H9 (cell line): ENCODE measurements at regions not wholly inside any gene's neighbourhood (a gene's known extent, or its start where the extent isn't known, plus 50 kb on each side); places are given as distances from the start of the nearest gene placed in this dataset.

Source experiments
- DNase-seq: peaks from one replicate; pipeline ENCODE4 v3.0.0-alpha.2; 2017
- H2AFZ ChIP-seq: one replicate; pipeline ENCODE4 v1.6.1; 2013; ENCODE audit warnings: mild to moderate bottlenecking, low read length, control low read depth, moderate library complexity
- H2AK5ac ChIP-seq: 2 replicates; pipeline ENCODE4 v1.6.1; 2013; ENCODE audit warnings: low read length, control low read depth, mixed read lengths; ENCODE audit not compliant: insufficient read length
- H2BK120ac ChIP-seq: one replicate; pipeline ENCODE4 v1.6.1; 2013; ENCODE audit warnings: low read depth, mild to moderate bottlenecking, low read length, control low read depth, inconsistent platforms; ENCODE audit not compliant: poor library complexity, severe bottlenecking
- H2BK12ac ChIP-seq: 2 replicates; pipeline ENCODE4 v1.6.1; 2013; ENCODE audit warnings: low read length, control low read depth, mixed read lengths, low read depth; ENCODE audit not compliant: insufficient read length
- H2BK15ac ChIP-seq: 2 replicates; pipeline ENCODE4 v1.6.1; 2013; ENCODE audit warnings: low read depth, low read length, control low read depth
- H2BK20ac ChIP-seq: one replicate; pipeline ENCODE4 v1.6.1; 2013; ENCODE audit warnings: low read depth, mild to moderate bottlenecking, low read length, control low read depth, inconsistent platforms; ENCODE audit not compliant: poor library complexity, severe bottlenecking
- H2BK5ac ChIP-seq: 2 replicates; pipeline ENCODE4 v1.6.1; 2013; ENCODE audit warnings: low read length, control low read depth, mixed read lengths; ENCODE audit not compliant: insufficient read length
- H3K14ac ChIP-seq: 2 replicates; pipeline ENCODE4 v1.6.1; 2013; ENCODE audit warnings: low read length, control low read depth; ENCODE audit not compliant: insufficient read depth
- H3K18ac ChIP-seq: 2 replicates; pipeline ENCODE4 v1.6.1; 2013; ENCODE audit warnings: low read depth, mild to moderate bottlenecking, mixed read lengths, low read length, control low read depth; ENCODE audit not compliant: insufficient read length
- H3K23ac ChIP-seq: 2 replicates; pipeline ENCODE4 v1.6.1; 2013; ENCODE audit warnings: low read length, control low read depth, mixed read lengths, low read depth; ENCODE audit not compliant: insufficient read length
- H3K23me2 ChIP-seq: 2 replicates; pipeline ENCODE4 v1.6.1; 2013; ENCODE audit warnings: low read depth, mild to moderate bottlenecking, mixed read lengths, low read length, control low read depth; ENCODE audit not compliant: insufficient read length, poor library complexity, severe bottlenecking
- H3K27ac ChIP-seq: 2 replicates; pipeline ENCODE4 v1.5.1; 2013; ENCODE audit warnings: low read length, control low read depth, mixed read lengths, low read depth; ENCODE audit not compliant: insufficient read length
- H3K27me3 ChIP-seq: 2 replicates; pipeline ENCODE4 v1.6.1; 2013; ENCODE audit warnings: low read length, control low read depth, inconsistent platforms; ENCODE audit not compliant: insufficient read depth
- H3K4ac ChIP-seq: 2 replicates; pipeline ENCODE4 v1.6.1; 2013; ENCODE audit warnings: low read depth, mild to moderate bottlenecking, control low read depth, inconsistent platforms, low read length, moderate library complexity
- H3K4me1 ChIP-seq: 2 replicates; pipeline ENCODE4 v1.6.1; 2013; ENCODE audit warnings: low read length, control low read depth, inconsistent platforms; ENCODE audit not compliant: insufficient read depth
- H3K4me2 ChIP-seq: 2 replicates; pipeline ENCODE4 v1.6.1; 2013; ENCODE audit warnings: low read length, control low read depth, mixed read lengths; ENCODE audit not compliant: insufficient read length, insufficient read depth
- H3K56ac ChIP-seq: 2 replicates; pipeline ENCODE4 v1.6.1; 2013; ENCODE audit warnings: low read depth, mild to moderate bottlenecking, mixed read lengths, low read length, control low read depth; ENCODE audit not compliant: insufficient read length
- H3K79me1 ChIP-seq: 2 replicates; pipeline ENCODE4 v1.6.1; 2013; ENCODE audit warnings: low read depth, mild to moderate bottlenecking, moderate library complexity, low read length, control low read depth, inconsistent platforms; ENCODE audit not compliant: insufficient read depth, poor library complexity, severe bottlenecking
- H3K79me2 ChIP-seq: 2 replicates; pipeline ENCODE4 v1.6.1; 2013; ENCODE audit warnings: low read length, control low read depth, inconsistent platforms; ENCODE audit not compliant: insufficient read depth
- H3K9ac ChIP-seq: 2 replicates; pipeline ENCODE4 v1.6.1; 2013; ENCODE audit warnings: low read length, control low read depth, mixed read lengths; ENCODE audit not compliant: insufficient read length; ENCODE audit errors: extremely low read depth
- H3K9me3 ChIP-seq: one replicate; pipeline ENCODE4 v1.6.1; 2013; ENCODE audit warnings: low read depth, low read length, inconsistent platforms; ENCODE audit not compliant: control insufficient read depth
- H3T11ph ChIP-seq: one replicate; pipeline ENCODE4 v1.6.1; 2013; ENCODE audit warnings: mild to moderate bottlenecking, low read length, control low read depth, inconsistent platforms
- H4K20me1 ChIP-seq: one replicate; pipeline ENCODE4 v1.6.1; 2013; ENCODE audit not compliant: control insufficient read depth, insufficient read length, insufficient read depth
- H4K5ac ChIP-seq: 2 replicates; pipeline ENCODE4 v1.6.1; 2013; ENCODE audit warnings: low read depth, mild to moderate bottlenecking, mixed read lengths, low read length, control low read depth; ENCODE audit not compliant: insufficient read length
- H4K8ac ChIP-seq: replicated peaks from 2 replicates; pipeline ENCODE4 v1.6.1; 2013; ENCODE audit warnings: low read length, control low read depth, mixed read lengths, low read depth; ENCODE audit not compliant: insufficient read length
- H4K91ac ChIP-seq: 2 replicates; pipeline ENCODE4 v1.6.1; 2013; ENCODE audit warnings: low read depth, mild to moderate bottlenecking, moderate library complexity, mixed read lengths, low read length, control low read depth; ENCODE audit not compliant: insufficient read length
- H3K27ac Mint-ChIP-seq, 3 experiments: 2 replicates in 2 of 3; 3 replicates in 1 of 3; pipeline ENCODE4 v1.8.0; 2020 to 2021; ENCODE audit warnings: mixed read lengths in 3 of 3, mild to moderate bottlenecking in 1 of 3, moderate library complexity in 1 of 3
- H3K27me3 Mint-ChIP-seq: 2 replicates; pipeline ENCODE4 v1.8.0; 2021; ENCODE audit warnings: low read depth, mild to moderate bottlenecking, moderate library complexity, mixed read lengths
- H3K36me3 Mint-ChIP-seq, 3 experiments: 2 replicates in 2 of 3; 3 replicates in 1 of 3; pipeline ENCODE4 v1.8.0; 2020 to 2021; ENCODE audit warnings: low read depth in 3 of 3, mixed read lengths in 3 of 3; ENCODE audit not compliant: insufficient read depth in 1 of 3
- H3K4me1 Mint-ChIP-seq, 2 experiments: 2 replicates each; pipeline ENCODE4 v1.8.0; 2020; ENCODE audit warnings: mixed read lengths in 2 of 2
- H3K4me3 Mint-ChIP-seq, 2 experiments: 2 replicates in 1 of 2; 3 replicates in 1 of 2; pipeline ENCODE4 v1.8.0; 2020 to 2021; ENCODE audit warnings: mild to moderate bottlenecking in 2 of 2, mixed read lengths in 2 of 2, moderate library complexity in 1 of 2
- H3K9me3 Mint-ChIP-seq, 2 experiments: 2 replicates in 1 of 2; 3 replicates in 1 of 2; pipeline ENCODE4 v1.8.0; 2020; ENCODE audit warnings: mild to moderate bottlenecking in 2 of 2, mixed read lengths in 2 of 2, moderate library complexity in 1 of 2
- CTCF ChIP-seq: fragments of 200-600 bp; sonication (generic); conservative IDR thresholded peaks from 3 replicates; pipeline ENCODE4 v1.8.0; 2021; ENCODE audit warnings: antibody characterized with exemption, mild to moderate bottlenecking
- WGBS: extraction: QIAGEN DNeasy Blood & Tissue Kit; methylation state at CpG from one replicate; pipeline ENCODE4 v1.1.7; 2013; ENCODE audit warnings: missing lambda C conversion rate, low lambda C conversion rate, mixed read lengths; ENCODE audit not compliant: insufficient read length; ENCODE audit errors: extremely low coverage; 5-methylcytosine and 5-hydroxymethylcytosine counted together

GRCh38 chr15:93759629-93760028 is 471.7 kb upstream of the MCTP2 start:
- H2BK15ac ChIP-seq, result no peak overlapping the region
- DNase-seq, result no peak
- H3K4me1 ChIP-seq, result no peaks in the 10 kb centered on the region
- no peak overlapping the region for H2BK5ac ChIP-seq
- no peak overlapping the region for H3K9ac ChIP-seq
- no peaks in the 10 kb centered on the region for H3K23me2 ChIP-seq
- no peak overlapping the region for H4K5ac ChIP-seq
- no peak overlapping the region for H2AK5ac ChIP-seq
- WGBS, result no CpG with 5 or more reads among the region's 3 CpGs
- H3K79me1 ChIP-seq, result no peaks in the 10 kb centered on the region
- H3K56ac ChIP-seq, result no peak overlapping the region
- Mint-ChIP-seq H3K4me1 (peaks cover 2 to 5% of the 10 kb centered on the region in 2 experiments; a peak in 3 of 4 replicates), H3K27ac (no peak overlapping the region), H3K4me3 (no peak overlapping the region), H3K9me3 (peaks cover 3% of the 10 kb centered on the region in 2 experiments; a peak in 3 of 5 replicates), H3K36me3 (no peaks in the 10 kb centered on the region; a peak in 1 of 7 replicates), H3K27me3 (no peaks in the 10 kb centered on the region)
- no peak overlapping the region for H3K23ac ChIP-seq
- H3K9me3 ChIP-seq, result no peaks in the 10 kb centered on the region
- H3K4ac ChIP-seq, result no peak overlapping the region
- no peaks in the 10 kb centered on the region for H4K20me1 ChIP-seq
- H2AFZ ChIP-seq, result no peak overlapping the region
- H3K18ac ChIP-seq, result no peak overlapping the region
- no peaks in the 10 kb centered on the region for H3K79me2 ChIP-seq
- no peak overlapping the region for H4K8ac ChIP-seq
- no peak overlapping the region for H2BK12ac ChIP-seq
- no peak for TF ChIP-seq CTCF
- no peak overlapping the region for H4K91ac ChIP-seq
- H3K27ac ChIP-seq, result no peak overlapping the region
- no peak overlapping the region for H3K4me2 ChIP-seq
- H2BK120ac ChIP-seq, result no peak overlapping the region
- no peak overlapping the region for H2BK20ac ChIP-seq
- H3T11ph ChIP-seq, result no peak overlapping the region
- no peaks in the 10 kb centered on the region for H3K27me3 ChIP-seq
- H3K14ac ChIP-seq, result no peak overlapping the region
